Loucy (cell line): ENCODE measurements at regions not wholly inside any gene's neighbourhood (a gene's known extent, or its start where the extent isn't known, plus 50 kb on each side); places are given as distances from the start of the nearest gene placed in this dataset.

Experiments
- H2AFZ ChIP-seq: fragments of 200-600 bp; sonication (generic); 2 replicates; pipeline ENCODE4 v1.6.0; 2016; ENCODE audit warnings: antibody characterized with exemption, mild to moderate bottlenecking, low read length, moderate library complexity
- H3F3A ChIP-seq: fragments of 200-600 bp; 2 replicates; pipeline ENCODE4 v1.6.0; 2016; ENCODE audit warnings: antibody characterized with exemption, low read depth, mild to moderate bottlenecking
- H3K27me3 ChIP-seq: fragments of 200-600 bp; sonication (generic); 2 replicates; pipeline ENCODE4 v1.6.1; 2014; ENCODE audit warnings: low read length, mild to moderate bottlenecking; ENCODE audit not compliant: insufficient read depth, poor library complexity, severe bottlenecking
- H3K36me3 ChIP-seq: fragments of 200-600 bp; sonication (generic); 2 replicates; pipeline ENCODE4 v1.6.1; 2016; ENCODE audit warnings: low read length; ENCODE audit not compliant: insufficient read depth
- H3K4me1 ChIP-seq: fragments of 200-600 bp; sonication (generic); 2 replicates; pipeline ENCODE4 v1.5.1; 2014; ENCODE audit warnings: low read length, mild to moderate bottlenecking; ENCODE audit not compliant: insufficient read depth, poor library complexity, severe bottlenecking
- H3K4me2 ChIP-seq: fragments of 200-600 bp; sonication (generic); 2 replicates; pipeline ENCODE4 v1.6.0; 2014; ENCODE audit warnings: antibody characterized with exemption, low read length, low read depth, mild to moderate bottlenecking; ENCODE audit not compliant: poor library complexity, severe bottlenecking
- H3K4me3 ChIP-seq: fragments of 200-600 bp; sonication (generic); 2 replicates; pipeline ENCODE4 v1.5.1; 2014; ENCODE audit warnings: low read length, mild to moderate bottlenecking, mixed read lengths; ENCODE audit not compliant: poor library complexity, severe bottlenecking
- H3K79me2 ChIP-seq: fragments of 200-600 bp; sonication (generic); 2 replicates; pipeline ENCODE4 v1.6.1; 2014; ENCODE audit warnings: low read length; ENCODE audit not compliant: insufficient read depth
- H3K9ac ChIP-seq: fragments of 200-600 bp; sonication (generic); 2 replicates; pipeline ENCODE4 v1.6.0; 2014; ENCODE audit warnings: mild to moderate bottlenecking, low read depth, low read length, moderate library complexity; ENCODE audit not compliant: poor library complexity, severe bottlenecking
- H3K9me2 ChIP-seq: fragments of 200-600 bp; sonication (generic); replicated peaks from 2 replicates; pipeline ENCODE4 v1.6.1; 2016; ENCODE audit warnings: low read depth, low read length, mixed read lengths
- H3K9me3 ChIP-seq: fragments of 200-600 bp; sonication (generic); 2 replicates; pipeline ENCODE4 v1.6.1; 2014; ENCODE audit warnings: mild to moderate bottlenecking, antibody characterized with exemption, low read length, low read depth; ENCODE audit not compliant: insufficient read depth
- H4K20me1 ChIP-seq: fragments of 200-600 bp; sonication (generic); 2 replicates; pipeline ENCODE4 v1.6.0; 2014; ENCODE audit warnings: antibody characterized with exemption, low read length, mild to moderate bottlenecking; ENCODE audit not compliant: insufficient read depth, poor library complexity, severe bottlenecking
- CTCF ChIP-seq: fragments of 200-600 bp; sonication (generic); conservative IDR thresholded peaks from 2 replicates; pipeline ENCODE4 v1.5.1; 2014; ENCODE audit warnings: mild to moderate bottlenecking, antibody characterized with exemption, low read length
- EZH2phosphoT487 ChIP-seq: fragments of 200-600 bp; IDR thresholded peaks from 2 replicates; pipeline ENCODE4 v1.6.1; 2018; ENCODE audit warnings: antibody characterized with exemption, mild to moderate bottlenecking, moderate library complexity, borderline replicate concordance

- Histone ChIP-seq H3K9me2 (no peaks in the 10 kb centered on the region), H3K4me1 (peaks cover 36% of the 10 kb centered on the region), H4K20me1 (no peaks in the 10 kb centered on the region), H3F3A (no peaks in the 10 kb centered on the region), H3K9me3 (no peaks in the 10 kb centered on the region), H3K79me2 (peaks cover 25% of the 10 kb centered on the region), H3K36me3 (no peaks in the 10 kb centered on the region), H3K27me3 (no peaks in the 10 kb centered on the region), H2AFZ (no peak overlapping the region), H3K4me3 (peak overlapping the region; percentile 82), H3K9ac (peak overlapping the region; percentile 99), H3K4me2 (peak overlapping the region; percentile 96)
- TF ChIP-seq CTCF (no peak), EZH2phosphoT487 (no peak)
These were observed 71.6 kb downstream of the OR2B2 start for GRCh38 chr6:27840572-27840971.

- no peaks in the 10 kb centered on the region for H3F3A ChIP-seq
- no peaks in the 10 kb centered on the region for H4K20me1 ChIP-seq
- H3K27me3 ChIP-seq: no peaks in the 10 kb centered on the region
- no peaks in the 10 kb centered on the region for H3K36me3 ChIP-seq
- H3K9me3 ChIP-seq: no peaks in the 10 kb centered on the region
- H2AFZ ChIP-seq: 0 out of 2 replicates have a peak overlapping the region, but pooled peaks have one; percentile 4
- peaks cover 43% of the 10 kb centered on the region for H3K4me1 ChIP-seq
- no peak for TF ChIP-seq CTCF
- no peak for TF ChIP-seq EZH2phosphoT487
- peak overlapping the region; percentile 82 for H3K4me3 ChIP-seq
- no peaks in the 10 kb centered on the region for H3K9me2 ChIP-seq
- peak overlapping the region; percentile 96 for H3K4me2 ChIP-seq
- peak overlapping the region; percentile 99 for H3K9ac ChIP-seq
- H3K79me2 ChIP-seq: peaks cover 32% of the 10 kb centered on the region
These were observed 72.3 kb downstream of the OR2B2 start for GRCh38 chr6:27839626-27840475.

- H3K79me2 ChIP-seq: peaks cover 36% of the 10 kb centered on the region
- H3K36me3 ChIP-seq: no peaks in the 10 kb centered on the region
- no peaks in the 10 kb centered on the region for H3K9me3 ChIP-seq
- peak overlapping the region; percentile 96 for H3K4me2 ChIP-seq
- H3K4me3 ChIP-seq: peak overlapping the region; percentile 82
- H3K9ac ChIP-seq: peak overlapping the region; percentile 99
- no peaks in the 10 kb centered on the region for H3F3A ChIP-seq
- H3K27me3 ChIP-seq: no peaks in the 10 kb centered on the region
- H3K4me1 ChIP-seq: peaks cover 48% of the 10 kb centered on the region
- no peaks in the 10 kb centered on the region for H4K20me1 ChIP-seq
- H3K9me2 ChIP-seq: no peaks in the 10 kb centered on the region
- TF ChIP-seq CTCF: no peak
- TF ChIP-seq EZH2phosphoT487: no peak
- H2AFZ ChIP-seq: no peak overlapping the region
These were observed 73.1 kb downstream of the OR2B2 start for GRCh38 chr6:27838945-27839625.
